Activated CD8-positive, alpha-beta memory T cell treated with anti-CD3 and anti-CD28 coated beads, Interleukin-2, amount 50 U/mL, for 1 hour (primary cell): ENCODE measurements at regions not wholly inside any gene's neighbourhood (a gene's known extent, or its start where the extent isn't known, plus 50 kb on each side); places are given as distances from the start of the nearest gene placed in this dataset.
"Not testable (repeated sequence)": the region's sequence is repeated elsewhere in the genome, so short reads cannot be mapped to it uniquely, and the experiment has no call there.

Experiments
- DNase-seq: peaks from one replicate; pipeline ENCODE4 v3.0.0-alpha.2; 2020; ENCODE audit errors: extremely low read depth

- no peak for DNase-seq
Measured at GRCh38 chr7:114083166-114084001, 164.6 kb upstream of the PPP1R3A start.

DNA sequence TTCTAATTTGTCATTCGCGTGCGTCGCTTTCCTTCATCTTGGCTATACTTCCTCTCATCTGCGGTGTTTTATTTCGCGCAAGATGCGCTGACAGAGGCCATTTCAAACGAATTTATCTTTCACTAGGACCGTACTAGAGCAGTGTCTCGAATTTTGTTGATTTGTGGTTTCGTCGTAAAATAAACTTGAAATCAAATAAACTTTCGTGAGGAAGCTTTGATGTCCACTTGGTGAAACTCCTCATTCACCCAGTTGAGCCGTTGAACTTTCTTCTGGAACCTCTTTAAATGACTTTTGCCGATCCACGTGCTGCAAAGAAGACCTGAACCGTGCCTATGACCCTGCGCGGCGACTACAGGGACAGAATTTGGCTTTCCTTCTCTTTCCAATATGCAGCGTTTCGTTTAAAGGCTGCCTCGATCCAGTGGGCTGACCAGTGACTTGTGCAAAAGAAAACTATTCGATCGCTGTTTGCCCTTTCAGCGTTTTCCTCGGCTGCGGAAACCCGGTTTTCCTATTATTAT is 163.9 kb upstream of the PPP1R3A start:
- DNase-seq, result no peak

- no peak for DNase-seq
Measured at GRCh38 chr7:114081606-114082425, 163.0 kb upstream of the PPP1R3A start.

GRCh38 chr7:114077158-114077524 is 158.3 kb upstream of the PPP1R3A start:
- DNase-seq, result not testable (repeated sequence)

DNA sequence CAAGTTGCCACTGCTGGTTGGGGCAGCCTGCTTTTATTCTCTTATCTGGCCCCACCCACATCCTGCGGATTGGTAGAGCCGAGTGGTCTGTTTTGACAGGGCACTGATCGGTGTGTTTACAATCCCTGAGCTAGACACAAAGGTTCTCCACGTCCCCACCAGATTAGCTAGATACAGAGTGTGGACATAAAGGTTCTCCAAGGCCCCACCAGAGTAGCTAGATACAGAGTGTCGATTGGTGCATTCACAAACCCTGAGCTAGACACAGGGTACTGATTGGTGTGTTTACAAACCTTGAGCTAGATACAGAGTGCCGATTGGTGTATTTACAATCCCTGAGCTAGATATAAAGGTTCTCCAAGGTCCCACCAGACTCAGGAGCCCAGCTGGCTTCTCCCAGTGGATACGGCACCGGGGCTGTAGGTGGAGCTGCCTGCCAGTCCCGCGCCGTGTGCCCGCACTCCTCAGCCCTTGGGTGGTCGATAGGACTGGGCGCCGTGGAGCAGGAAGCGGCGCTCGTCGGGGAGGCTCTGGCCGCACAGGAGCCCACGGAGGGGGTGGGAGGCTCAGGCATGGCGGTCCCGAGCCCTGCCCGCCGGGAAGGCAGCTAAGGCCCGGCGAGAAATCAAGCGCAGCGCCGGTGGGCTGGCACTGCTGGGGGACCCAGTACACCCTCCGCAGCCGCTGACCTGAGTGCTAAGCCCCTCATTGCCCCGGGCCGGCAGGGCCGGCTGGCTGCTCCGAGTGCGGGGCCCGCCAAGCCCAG is 157.8 kb upstream of the PPP1R3A start:
- not testable (repeated sequence) for DNase-seq

DNA sequence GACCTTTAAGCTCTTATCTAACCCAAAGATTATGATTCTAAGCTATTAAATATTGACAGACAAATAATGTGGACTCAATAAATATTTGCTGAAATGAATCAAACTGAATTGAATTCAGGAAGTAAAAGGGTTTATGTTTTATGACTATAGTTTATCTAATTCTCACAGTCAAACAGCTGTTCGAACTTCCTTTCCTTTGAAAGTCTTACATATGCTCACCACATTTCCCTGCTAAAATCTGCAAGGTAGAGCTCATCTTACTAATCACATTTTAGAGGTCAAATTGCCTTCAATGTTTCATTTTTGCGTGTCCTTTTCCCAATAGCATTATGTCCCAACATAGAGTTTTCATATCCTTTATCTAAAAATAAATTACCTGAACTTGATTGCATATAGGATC is 154.9 kb upstream of the PPP1R3A start:
- DNase-seq, result no peak

DNA sequence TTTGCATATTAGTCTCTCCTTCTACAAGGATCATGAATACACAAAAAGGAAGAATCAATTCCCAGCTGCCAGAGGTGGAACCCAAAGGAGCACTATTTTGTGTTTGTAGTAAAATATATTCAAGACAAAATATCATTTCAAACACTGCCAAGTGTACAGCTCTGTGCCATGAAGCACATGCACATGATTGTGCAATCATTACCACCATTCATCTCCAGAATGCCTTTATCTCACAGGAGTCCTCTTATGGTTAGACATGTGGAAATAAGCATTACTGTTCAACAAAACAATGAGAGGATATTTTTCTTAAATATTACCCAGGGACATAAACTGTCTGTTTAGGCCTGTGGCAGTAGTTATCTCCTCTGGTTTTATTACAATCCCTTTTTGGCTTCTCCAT is 151.4 kb upstream of the PPP1R3A start:
- no peak for DNase-seq

DNA sequence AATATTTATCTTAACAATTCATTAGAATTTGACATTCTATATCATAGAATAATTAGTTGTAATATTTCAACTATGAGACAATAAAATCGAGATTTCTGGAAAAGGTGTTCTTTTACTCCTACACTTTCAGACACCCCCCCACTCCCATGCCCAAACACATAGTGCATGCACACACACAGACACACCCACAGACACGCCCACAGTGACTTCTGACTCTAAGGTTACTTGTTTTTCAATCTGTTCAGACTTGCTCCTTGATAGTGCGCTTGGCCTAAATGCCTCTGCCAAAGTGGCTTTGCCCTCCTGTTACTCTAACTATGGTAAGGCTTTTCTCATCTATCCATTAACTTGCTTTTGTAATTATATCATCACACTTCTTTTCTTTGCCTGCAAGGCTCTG is 144.0 kb upstream of the PPP1R3A start:
- no peak for DNase-seq

DNA sequence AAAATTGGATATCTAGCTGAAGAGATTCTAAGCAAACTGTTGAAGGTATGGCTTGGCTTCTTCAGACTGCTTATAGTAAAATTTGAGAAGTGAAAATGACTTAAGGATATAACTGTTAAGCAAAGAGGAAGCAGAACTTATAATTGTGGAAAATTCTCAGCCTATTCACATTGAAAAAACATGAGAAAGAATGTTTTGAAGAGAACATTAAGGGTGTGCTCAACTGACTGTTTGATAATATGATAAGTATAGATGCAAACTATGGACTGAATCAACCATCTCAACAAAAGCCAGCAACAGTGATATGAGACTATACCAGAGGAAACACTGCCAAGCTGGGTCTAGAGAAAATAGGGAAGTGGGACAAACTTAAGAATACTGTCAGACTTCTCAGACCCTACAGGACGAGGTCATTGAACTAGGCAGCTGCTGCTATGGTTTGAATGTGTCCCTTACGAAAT is 133.1 kb upstream of the PPP1R3A start:
- DNase-seq, result no peak

DNA sequence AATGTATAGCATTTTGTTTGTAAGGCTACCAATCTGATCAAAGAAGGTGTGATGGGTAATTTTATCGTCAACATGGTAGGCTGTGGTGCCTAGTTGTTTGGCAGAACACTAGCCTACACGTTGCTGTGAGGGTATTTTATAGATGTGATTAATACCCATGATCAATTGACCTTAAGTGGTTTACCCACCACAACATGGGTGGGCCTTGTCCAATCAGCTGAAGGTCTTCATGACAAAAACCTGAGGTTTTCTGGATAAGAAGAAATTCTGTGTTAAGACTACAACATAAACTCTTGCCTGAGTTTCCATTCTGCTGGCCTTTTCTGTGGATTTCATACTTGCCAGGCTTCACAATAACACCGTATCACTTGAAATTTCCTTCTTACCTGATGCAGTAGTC is 131.8 kb upstream of the PPP1R3A start:
- no peak for DNase-seq

- no peak for DNase-seq
Measured at GRCh38 chr7:114048386-114049235, 129.8 kb upstream of the PPP1R3A start.

- no peak for DNase-seq
Measured at GRCh38 chr7:114047889-114048288, 129.1 kb upstream of the PPP1R3A start.

DNA sequence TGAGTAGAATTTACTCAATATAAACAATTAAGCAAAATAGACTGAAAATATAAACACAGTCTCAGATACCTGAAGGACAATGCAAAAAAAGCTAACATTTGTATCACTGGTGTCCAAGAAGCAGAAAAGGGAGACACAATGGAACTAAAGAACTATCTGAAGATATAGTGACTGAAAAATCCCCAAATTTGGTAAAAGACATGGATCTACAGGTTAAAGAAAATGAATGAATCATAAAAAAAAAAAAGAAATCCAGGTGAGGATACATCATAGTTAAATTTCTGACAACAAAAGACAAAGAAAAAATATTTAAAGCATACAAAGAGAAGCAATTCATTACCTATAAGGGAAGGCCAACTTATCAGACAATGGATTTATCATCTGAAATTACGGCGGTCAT is 114.7 kb upstream of the PPP1R3A start:
- no peak for DNase-seq

GRCh38 chr7:114026486-114027089 is 107.8 kb upstream of the PPP1R3A start:
- peak; percentile 7 for DNase-seq

- DNase-seq, result no peak
Measured at GRCh38 chr7:114021135-114021534, 102.3 kb upstream of the PPP1R3A start.

DNA sequence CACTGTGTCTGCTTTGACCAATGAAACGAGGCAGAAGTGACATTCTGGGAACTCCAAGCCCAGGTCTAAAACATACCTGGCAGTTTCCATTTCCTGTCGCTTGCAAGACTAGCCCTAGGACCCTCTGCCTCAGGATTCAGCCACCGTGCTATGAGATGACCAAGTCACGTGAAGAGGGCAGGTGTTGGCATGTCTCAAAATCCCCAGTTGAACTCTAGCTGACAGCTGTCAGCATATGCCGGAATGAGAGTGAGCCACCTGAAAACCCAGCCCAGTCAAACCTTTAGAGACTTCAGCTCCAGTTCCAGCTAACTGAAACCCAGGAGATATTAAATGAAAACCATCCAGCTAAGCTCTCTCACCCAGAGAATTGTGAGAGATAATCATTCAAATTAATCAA is 89.9 kb upstream of the PPP1R3A start:
- DNase-seq, result no peak

- DNase-seq, result no peak
Measured at GRCh38 chr7:114007386-114007785, 88.6 kb upstream of the PPP1R3A start.

DNA sequence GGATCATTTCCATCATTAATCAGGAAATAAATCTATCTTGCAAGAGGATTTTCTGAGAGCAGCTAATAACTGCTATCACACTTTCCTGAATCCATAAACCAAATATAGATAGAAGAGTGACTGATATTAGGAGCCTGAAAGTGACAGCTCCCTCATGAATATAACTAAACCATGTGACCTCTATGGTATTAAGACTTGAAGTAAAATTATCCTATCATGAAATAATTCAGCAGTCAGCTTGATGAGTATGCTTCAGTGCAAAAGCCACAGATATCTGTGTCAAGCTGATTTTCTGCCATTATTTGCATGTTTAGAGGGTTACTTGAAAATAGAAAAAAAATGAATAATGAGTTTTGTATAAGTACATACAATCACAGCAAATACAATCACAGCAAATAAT is 80.1 kb upstream of the PPP1R3A start:
- no peak for DNase-seq

- no peak for DNase-seq
Measured at GRCh38 chr7:113996405-113996804, 77.6 kb upstream of the PPP1R3A start.

DNA sequence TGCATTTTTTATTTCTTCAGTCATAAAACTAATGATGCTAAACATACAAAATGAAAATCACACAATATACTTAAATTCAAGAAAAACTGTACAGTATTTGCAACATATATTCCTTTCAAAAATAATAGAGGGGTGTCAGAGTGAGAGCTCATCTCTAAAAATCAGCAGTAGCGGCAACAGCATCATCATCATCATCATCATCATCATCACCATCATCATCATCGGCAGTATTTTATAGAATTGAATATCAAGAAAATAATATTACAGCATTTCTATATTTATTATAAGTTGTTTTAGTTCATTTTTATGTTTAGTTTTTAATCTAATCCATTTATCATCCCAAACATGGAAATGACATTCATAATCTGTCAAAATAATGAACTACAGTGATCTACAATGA is 67.4 kb upstream of the PPP1R3A start:
- DNase-seq, result no peak

GRCh38 chr7:113976508-113976907 is 57.7 kb upstream of the PPP1R3A start:
- DNase-seq, result no peak
